GM23338 (cell line): ENCODE measurements at regions not wholly inside any gene's neighbourhood (a gene's known extent, or its start where the extent isn't known, plus 50 kb on each side); places are given as distances from the start of the nearest gene placed in this dataset.

Experiments
- ATAC-seq: fragments of 200-7000 bp; cut with Tn5 transposase; 3 replicates; pipeline ENCODE4 v1.9.1; 2020
- DNase-seq: peaks from one replicate; pipeline ENCODE4 v3.0.0-alpha.2; 2015; ENCODE audit warnings: low spot score
- H2AFZ ChIP-seq: fragments of 200-600 bp; sonication (generic); 2 replicates; pipeline ENCODE4 v1.8.0; 2016; ENCODE audit warnings: antibody characterized with exemption, mild to moderate bottlenecking, moderate library complexity
- H3F3A ChIP-seq: fragments of 200-600 bp; sonication (generic); replicated peaks from 2 replicates; pipeline ENCODE4 v1.8.0; 2017; ENCODE audit warnings: antibody characterized with exemption, mixed run types, low read depth
- H3K27ac ChIP-seq: fragments of 200-600 bp; sonication (generic); 2 replicates; pipeline ENCODE4 v1.6.1; 2016; ENCODE audit warnings: low read depth
- H3K27me3 ChIP-seq: fragments of 200-600 bp; sonication (generic); 2 replicates; pipeline ENCODE4 v1.8.0; 2016; ENCODE audit warnings: mild to moderate bottlenecking, mixed run types, moderate library complexity; ENCODE audit not compliant: insufficient read depth
- H3K36me3 ChIP-seq: fragments of 200-600 bp; sonication (generic); 2 replicates; pipeline ENCODE4 v1.8.0; 2016; ENCODE audit warnings: mild to moderate bottlenecking; ENCODE audit not compliant: insufficient read depth
- H3K4me1 ChIP-seq: fragments of 200-600 bp; sonication (generic); 2 replicates; pipeline ENCODE4 v1.8.0; 2016; ENCODE audit warnings: mild to moderate bottlenecking, moderate library complexity; ENCODE audit not compliant: insufficient read depth
- H3K4me2 ChIP-seq: fragments of 200-600 bp; sonication (generic); 2 replicates; pipeline ENCODE4 v1.7.1; 2017; ENCODE audit warnings: mixed run types
- H3K4me3 ChIP-seq: fragments of 200-600 bp; sonication (generic); 2 replicates; pipeline ENCODE4 v1.6.1; 2016; ENCODE audit warnings: mixed run types
- H3K79me2 ChIP-seq: fragments of 200-600 bp; sonication (generic); replicated peaks from 2 replicates; pipeline ENCODE4 v1.8.0; 2017; ENCODE audit warnings: mild to moderate bottlenecking; ENCODE audit not compliant: insufficient read depth
- H3K9me2 ChIP-seq: fragments of 200-600 bp; sonication (generic); 2 replicates; pipeline ENCODE4 v1.8.0; 2017; ENCODE audit not compliant: insufficient read depth
- H4K20me1 ChIP-seq: fragments of 200-600 bp; sonication (generic); replicated peaks from 2 replicates; pipeline ENCODE4 v1.8.0; 2017; ENCODE audit warnings: mild to moderate bottlenecking; ENCODE audit not compliant: insufficient read depth
- H3K27ac Mint-ChIP-seq: 2 replicates; pipeline ENCODE4 v1.8.0; 2020; ENCODE audit warnings: inconsistent platforms, mild to moderate bottlenecking, moderate library complexity, mixed read lengths
- H3K27me3 Mint-ChIP-seq: 3 replicates; pipeline ENCODE4 v1.8.0; 2022; ENCODE audit warnings: low read depth, mild to moderate bottlenecking, moderate library complexity, mixed read lengths, inconsistent platforms; ENCODE audit not compliant: insufficient read depth, poor library complexity
- H3K36me3 Mint-ChIP-seq: 3 replicates; pipeline ENCODE4 v1.8.0; 2021; ENCODE audit warnings: low read depth, mild to moderate bottlenecking, inconsistent platforms, moderate library complexity, mixed read lengths
- H3K4me1 Mint-ChIP-seq: 3 replicates; pipeline ENCODE4 v1.8.0; 2020; ENCODE audit warnings: mild to moderate bottlenecking, inconsistent platforms, mixed read lengths
- H3K4me3 Mint-ChIP-seq: 3 replicates; pipeline ENCODE4 v1.8.0; 2021; ENCODE audit warnings: moderate library complexity, mild to moderate bottlenecking, inconsistent platforms, mixed read lengths
- H3K9me3 Mint-ChIP-seq: 3 replicates; pipeline ENCODE4 v1.8.0; 2020; ENCODE audit warnings: moderate library complexity, mild to moderate bottlenecking, inconsistent platforms, mixed read lengths
- CREB1 ChIP-seq: fragments of 250-450 bp; sonication (Bioruptor Pico); IDR thresholded peaks from 2 replicates; pipeline ENCODE4 v1.5.0; 2020; ENCODE audit warnings: low read depth, mild to moderate bottlenecking, moderate library complexity
- EZH2 ChIP-seq: fragments of 200-600 bp; sonication (generic); IDR thresholded peaks from one replicate; pipeline ENCODE4 v1.8.0; 2017; ENCODE audit warnings: antibody characterized with exemption, mild to moderate bottlenecking, low read depth; ENCODE audit not compliant: unreplicated experiment
- EZH2phosphoT487 ChIP-seq: fragments of 200-600 bp; sonication (generic); IDR thresholded peaks from one replicate; pipeline ENCODE4 v1.8.1; 2018; ENCODE audit warnings: antibody characterized with exemption; ENCODE audit not compliant: unreplicated experiment
- JUNB ChIP-seq: IDR thresholded peaks from one replicate; pipeline ENCODE4 v1.6.1; 2016; ENCODE audit warnings: antibody characterized with exemption; ENCODE audit not compliant: unreplicated experiment
- NANOG ChIP-seq: IDR thresholded peaks from 2 replicates; pipeline ENCODE4 v1.6.1; 2016; ENCODE audit warnings: antibody characterized with exemption, borderline replicate concordance
- POLR2AphosphoS5 ChIP-seq: IDR thresholded peaks from 2 replicates; pipeline ENCODE4 v1.6.1; 2016; ENCODE audit warnings: antibody characterized with exemption, low read depth
- STAT1 ChIP-seq: IDR thresholded peaks from one replicate; pipeline ENCODE4 v1.6.1; 2016; ENCODE audit warnings: antibody characterized with exemption; ENCODE audit not compliant: unreplicated experiment
- ZNF114 ChIP-seq: fragments of 250-450 bp; sonication (Bioruptor Pico); IDR thresholded peaks from 2 replicates; pipeline ENCODE4 v1.5.0; 2020; ENCODE audit warnings: mild to moderate bottlenecking, moderate library complexity
- ZNF331 ChIP-seq: fragments of 250-450 bp; sonication (Bioruptor Pico); IDR thresholded peaks from 2 replicates; pipeline ENCODE4 v1.5.0; 2020; ENCODE audit warnings: low read depth, mild to moderate bottlenecking, moderate library complexity
- TF ChIP-seq, protein P1 (sequence below), 2 experiments: fragments of 200-600 bp in 1 of 2; sonication (generic) in 1 of 2; conservative IDR thresholded peaks; 2 replicates each; pipeline versions ENCODE4 v1.5.1 to v1.6.1; 2016 to 2017; ENCODE audit warnings: antibody characterized with exemption in 2 of 2, low read depth in 2 of 2, mild to moderate bottlenecking in 2 of 2, moderate library complexity in 1 of 2
- TF ChIP-seq, protein P2 (sequence below): IDR thresholded peaks from one replicate; pipeline ENCODE4 v1.6.1; 2018; ENCODE audit warnings: antibody characterized with exemption; ENCODE audit not compliant: unreplicated experiment
- TF ChIP-seq, protein P3 (sequence below): IDR thresholded peaks from 2 replicates; pipeline ENCODE4 v1.6.1; 2016; ENCODE audit warnings: antibody characterized with exemption
- TF ChIP-seq, protein P4 (sequence below): fragments of 250-450 bp; sonication (Bioruptor Pico); IDR thresholded peaks from 2 replicates; pipeline ENCODE4 v1.5.0; 2020; ENCODE audit warnings: mild to moderate bottlenecking, moderate library complexity

DNA sequence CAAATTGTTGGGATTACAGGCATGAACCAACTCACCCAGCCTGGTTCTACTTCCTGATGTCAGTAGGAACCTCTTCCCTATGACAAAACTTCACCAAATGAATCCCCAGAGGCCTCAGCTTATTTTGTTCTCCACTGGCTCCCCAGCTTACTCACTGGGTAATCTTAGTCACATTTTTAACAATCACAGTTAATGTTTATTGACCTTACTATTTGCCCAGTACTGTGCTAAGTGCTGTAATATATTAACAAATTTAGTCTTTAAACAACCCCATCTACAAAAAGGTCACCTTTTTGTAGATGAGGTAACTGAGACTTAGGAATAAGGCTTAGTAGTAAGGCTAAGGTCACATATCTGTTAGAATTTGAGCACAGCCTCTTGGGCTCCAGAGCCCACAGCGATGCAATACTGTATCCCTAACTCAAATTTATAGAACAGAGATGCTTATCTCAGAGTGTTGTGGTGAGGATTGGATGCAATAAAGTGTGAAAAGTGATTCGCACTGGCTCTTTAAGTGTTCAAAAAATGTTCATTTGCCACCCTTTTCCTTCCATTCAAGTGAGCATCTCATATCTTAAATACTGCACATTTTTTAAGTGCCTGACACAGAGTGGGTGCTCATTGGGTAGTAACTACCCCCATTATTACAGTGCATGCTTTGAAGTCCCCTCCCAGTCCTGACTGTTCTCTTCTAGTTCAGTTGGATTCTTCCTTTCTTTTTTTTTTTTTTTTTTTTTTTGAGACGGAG is 146.4 kb upstream of the ARHGAP5 start:
- no peak overlapping the region for H3K4me3 Mint-ChIP-seq
- Histone ChIP-seq H3K4me2 (no peak overlapping the region), H3K36me3 (no peaks in the 10 kb centered on the region), H3K4me1 (peaks cover 18% of the 10 kb centered on the region), H3F3A (no peaks in the 10 kb centered on the region), H2AFZ (no peak overlapping the region), H3K79me2 (no peaks in the 10 kb centered on the region), H3K9me2 (no peaks in the 10 kb centered on the region), H3K4me3 (no peak overlapping the region), H3K27me3 (no peaks in the 10 kb centered on the region), H4K20me1 (no peaks in the 10 kb centered on the region), H3K27ac (no peak overlapping the region)
- no peak for TF ChIP-seq ZNF331 (CRISPR knock-in tag)
- TF ChIP-seq NANOG, result no peak
- no peak for TF ChIP-seq CREB1
- no peak for TF ChIP-seq ZNF114 (CRISPR knock-in tag)
- TF ChIP-seq EZH2, result no peak
- TF ChIP-seq STAT1, result no peak
- TF ChIP-seq POLR2AphosphoS5, result no peak
- TF ChIP-seq, protein P1, sequence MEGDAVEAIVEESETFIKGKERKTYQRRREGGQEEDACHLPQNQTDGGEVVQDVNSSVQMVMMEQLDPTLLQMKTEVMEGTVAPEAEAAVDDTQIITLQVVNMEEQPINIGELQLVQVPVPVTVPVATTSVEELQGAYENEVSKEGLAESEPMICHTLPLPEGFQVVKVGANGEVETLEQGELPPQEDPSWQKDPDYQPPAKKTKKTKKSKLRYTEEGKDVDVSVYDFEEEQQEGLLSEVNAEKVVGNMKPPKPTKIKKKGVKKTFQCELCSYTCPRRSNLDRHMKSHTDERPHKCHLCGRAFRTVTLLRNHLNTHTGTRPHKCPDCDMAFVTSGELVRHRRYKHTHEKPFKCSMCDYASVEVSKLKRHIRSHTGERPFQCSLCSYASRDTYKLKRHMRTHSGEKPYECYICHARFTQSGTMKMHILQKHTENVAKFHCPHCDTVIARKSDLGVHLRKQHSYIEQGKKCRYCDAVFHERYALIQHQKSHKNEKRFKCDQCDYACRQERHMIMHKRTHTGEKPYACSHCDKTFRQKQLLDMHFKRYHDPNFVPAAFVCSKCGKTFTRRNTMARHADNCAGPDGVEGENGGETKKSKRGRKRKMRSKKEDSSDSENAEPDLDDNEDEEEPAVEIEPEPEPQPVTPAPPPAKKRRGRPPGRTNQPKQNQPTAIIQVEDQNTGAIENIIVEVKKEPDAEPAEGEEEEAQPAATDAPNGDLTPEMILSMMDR (conservative IDR thresholded peaks at IDR 0.05; ENCODE audit: low read depth in 2 of 2), result no peak
- TF ChIP-seq, protein P2, sequence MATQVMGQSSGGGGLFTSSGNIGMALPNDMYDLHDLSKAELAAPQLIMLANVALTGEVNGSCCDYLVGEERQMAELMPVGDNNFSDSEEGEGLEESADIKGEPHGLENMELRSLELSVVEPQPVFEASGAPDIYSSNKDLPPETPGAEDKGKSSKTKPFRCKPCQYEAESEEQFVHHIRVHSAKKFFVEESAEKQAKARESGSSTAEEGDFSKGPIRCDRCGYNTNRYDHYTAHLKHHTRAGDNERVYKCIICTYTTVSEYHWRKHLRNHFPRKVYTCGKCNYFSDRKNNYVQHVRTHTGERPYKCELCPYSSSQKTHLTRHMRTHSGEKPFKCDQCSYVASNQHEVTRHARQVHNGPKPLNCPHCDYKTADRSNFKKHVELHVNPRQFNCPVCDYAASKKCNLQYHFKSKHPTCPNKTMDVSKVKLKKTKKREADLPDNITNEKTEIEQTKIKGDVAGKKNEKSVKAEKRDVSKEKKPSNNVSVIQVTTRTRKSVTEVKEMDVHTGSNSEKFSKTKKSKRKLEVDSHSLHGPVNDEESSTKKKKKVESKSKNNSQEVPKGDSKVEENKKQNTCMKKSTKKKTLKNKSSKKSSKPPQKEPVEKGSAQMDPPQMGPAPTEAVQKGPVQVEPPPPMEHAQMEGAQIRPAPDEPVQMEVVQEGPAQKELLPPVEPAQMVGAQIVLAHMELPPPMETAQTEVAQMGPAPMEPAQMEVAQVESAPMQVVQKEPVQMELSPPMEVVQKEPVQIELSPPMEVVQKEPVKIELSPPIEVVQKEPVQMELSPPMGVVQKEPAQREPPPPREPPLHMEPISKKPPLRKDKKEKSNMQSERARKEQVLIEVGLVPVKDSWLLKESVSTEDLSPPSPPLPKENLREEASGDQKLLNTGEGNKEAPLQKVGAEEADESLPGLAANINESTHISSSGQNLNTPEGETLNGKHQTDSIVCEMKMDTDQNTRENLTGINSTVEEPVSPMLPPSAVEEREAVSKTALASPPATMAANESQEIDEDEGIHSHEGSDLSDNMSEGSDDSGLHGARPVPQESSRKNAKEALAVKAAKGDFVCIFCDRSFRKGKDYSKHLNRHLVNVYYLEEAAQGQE, result no peak
- TF ChIP-seq, protein P3, sequence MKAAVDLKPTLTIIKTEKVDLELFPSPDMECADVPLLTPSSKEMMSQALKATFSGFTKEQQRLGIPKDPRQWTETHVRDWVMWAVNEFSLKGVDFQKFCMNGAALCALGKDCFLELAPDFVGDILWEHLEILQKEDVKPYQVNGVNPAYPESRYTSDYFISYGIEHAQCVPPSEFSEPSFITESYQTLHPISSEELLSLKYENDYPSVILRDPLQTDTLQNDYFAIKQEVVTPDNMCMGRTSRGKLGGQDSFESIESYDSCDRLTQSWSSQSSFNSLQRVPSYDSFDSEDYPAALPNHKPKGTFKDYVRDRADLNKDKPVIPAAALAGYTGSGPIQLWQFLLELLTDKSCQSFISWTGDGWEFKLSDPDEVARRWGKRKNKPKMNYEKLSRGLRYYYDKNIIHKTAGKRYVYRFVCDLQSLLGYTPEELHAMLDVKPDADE, result no peak
- no peak for TF ChIP-seq JUNB
- TF ChIP-seq, protein P4, sequence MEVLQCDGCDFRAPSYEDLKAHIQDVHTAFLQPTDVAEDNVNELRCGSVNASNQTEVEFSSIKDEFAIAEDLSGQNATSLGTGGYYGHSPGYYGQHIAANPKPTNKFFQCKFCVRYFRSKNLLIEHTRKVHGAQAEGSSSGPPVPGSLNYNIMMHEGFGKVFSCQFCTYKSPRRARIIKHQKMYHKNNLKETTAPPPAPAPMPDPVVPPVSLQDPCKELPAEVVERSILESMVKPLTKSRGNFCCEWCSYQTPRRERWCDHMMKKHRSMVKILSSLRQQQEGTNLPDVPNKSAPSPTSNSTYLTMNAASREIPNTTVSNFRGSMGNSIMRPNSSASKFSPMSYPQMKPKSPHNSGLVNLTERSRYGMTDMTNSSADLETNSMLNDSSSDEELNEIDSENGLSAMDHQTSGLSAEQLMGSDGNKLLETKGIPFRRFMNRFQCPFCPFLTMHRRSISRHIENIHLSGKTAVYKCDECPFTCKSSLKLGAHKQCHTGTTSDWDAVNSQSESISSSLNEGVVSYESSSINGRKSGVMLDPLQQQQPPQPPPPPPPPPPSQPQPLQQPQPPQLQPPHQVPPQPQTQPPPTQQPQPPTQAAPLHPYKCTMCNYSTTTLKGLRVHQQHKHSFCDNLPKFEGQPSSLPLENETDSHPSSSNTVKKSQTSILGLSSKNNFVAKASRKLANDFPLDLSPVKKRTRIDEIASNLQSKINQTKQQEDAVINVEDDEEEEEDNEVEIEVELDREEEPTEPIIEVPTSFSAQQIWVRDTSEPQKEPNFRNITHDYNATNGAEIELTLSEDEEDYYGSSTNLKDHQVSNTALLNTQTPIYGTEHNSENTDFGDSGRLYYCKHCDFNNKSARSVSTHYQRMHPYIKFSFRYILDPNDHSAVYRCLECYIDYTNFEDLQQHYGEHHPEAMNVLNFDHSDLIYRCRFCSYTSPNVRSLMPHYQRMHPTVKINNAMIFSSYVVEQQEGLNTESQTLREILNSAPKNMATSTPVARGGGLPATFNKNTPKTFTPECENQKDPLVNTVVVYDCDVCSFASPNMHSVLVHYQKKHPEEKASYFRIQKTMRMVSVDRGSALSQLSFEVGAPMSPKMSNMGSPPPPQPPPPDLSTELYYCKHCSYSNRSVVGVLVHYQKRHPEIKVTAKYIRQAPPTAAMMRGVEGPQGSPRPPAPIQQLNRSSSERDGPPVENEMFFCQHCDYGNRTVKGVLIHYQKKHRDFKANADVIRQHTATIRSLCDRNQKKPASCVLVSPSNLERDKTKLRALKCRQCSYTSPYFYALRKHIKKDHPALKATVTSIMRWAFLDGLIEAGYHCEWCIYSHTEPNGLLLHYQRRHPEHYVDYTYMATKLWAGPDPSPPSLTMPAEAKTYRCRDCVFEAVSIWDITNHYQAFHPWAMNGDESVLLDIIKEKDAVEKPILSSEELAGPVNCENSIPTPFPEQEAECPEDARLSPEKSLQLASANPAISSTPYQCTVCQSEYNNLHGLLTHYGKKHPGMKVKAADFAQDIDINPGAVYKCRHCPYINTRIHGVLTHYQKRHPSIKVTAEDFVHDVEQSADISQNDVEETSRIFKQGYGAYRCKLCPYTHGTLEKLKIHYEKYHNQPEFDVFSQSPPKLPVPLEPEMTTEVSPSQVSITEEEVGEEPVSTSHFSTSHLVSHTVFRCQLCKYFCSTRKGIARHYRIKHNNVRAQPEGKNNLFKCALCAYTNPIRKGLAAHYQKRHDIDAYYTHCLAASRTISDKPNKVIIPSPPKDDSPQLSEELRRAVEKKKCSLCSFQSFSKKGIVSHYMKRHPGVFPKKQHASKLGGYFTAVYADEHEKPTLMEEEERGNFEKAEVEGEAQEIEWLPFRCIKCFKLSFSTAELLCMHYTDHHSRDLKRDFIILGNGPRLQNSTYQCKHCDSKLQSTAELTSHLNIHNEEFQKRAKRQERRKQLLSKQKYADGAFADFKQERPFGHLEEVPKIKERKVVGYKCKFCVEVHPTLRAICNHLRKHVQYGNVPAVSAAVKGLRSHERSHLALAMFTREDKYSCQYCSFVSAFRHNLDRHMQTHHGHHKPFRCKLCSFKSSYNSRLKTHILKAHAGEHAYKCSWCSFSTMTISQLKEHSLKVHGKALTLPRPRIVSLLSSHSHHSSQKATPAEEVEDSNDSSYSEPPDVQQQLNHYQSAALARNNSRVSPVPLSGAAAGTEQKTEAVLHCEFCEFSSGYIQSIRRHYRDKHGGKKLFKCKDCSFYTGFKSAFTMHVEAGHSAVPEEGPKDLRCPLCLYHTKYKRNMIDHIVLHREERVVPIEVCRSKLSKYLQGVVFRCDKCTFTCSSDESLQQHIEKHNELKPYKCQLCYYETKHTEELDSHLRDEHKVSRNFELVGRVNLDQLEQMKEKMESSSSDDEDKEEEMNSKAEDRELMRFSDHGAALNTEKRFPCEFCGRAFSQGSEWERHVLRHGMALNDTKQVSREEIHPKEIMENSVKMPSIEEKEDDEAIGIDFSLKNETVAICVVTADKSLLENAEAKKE (CRISPR knock-in tag), result no peak
- no peak for TF ChIP-seq EZH2phosphoT487
- H3K36me3 Mint-ChIP-seq, result no peaks in the 10 kb centered on the region
- ATAC-seq, result no peak
- DNase-seq, result no peak
- no peak overlapping the region for H3K27ac Mint-ChIP-seq
- no peaks in the 10 kb centered on the region for H3K27me3 Mint-ChIP-seq
- H3K4me1 Mint-ChIP-seq, result peaks cover 41% of the 10 kb centered on the region
- no peaks in the 10 kb centered on the region for H3K9me3 Mint-ChIP-seq
